Activated naive CD4-positive, alpha-beta T cell treated with anti-CD3 and anti-CD28 coated beads, Interleukin-2, amount 10 ng/mL, durations not matched to agents 7 days and 5 days (primary cell): ENCODE measurements at regions not wholly inside any gene's neighbourhood (a gene's known extent, or its start where the extent isn't known, plus 50 kb on each side); places are given as distances from the start of the nearest gene placed in this dataset.

ENCODE experiments used
- CTCF ChIA-PET: fragments of 350-600 bp; sonication (Branson Sonifier 250); formaldehyde crosslinking; loops from one replicate; lab custom pipeline; 2021; ENCODE audit warnings: antibody characterized with exemption; lab: Charles Lee
- DNase-seq: peaks from one replicate; pipeline ENCODE4 v3.0.0-alpha.2; 2020
- H3K27ac Mint-ChIP-seq: one replicate; pipeline ENCODE4 v1.8.0; 2021; ENCODE audit warnings: mild to moderate bottlenecking, moderate library complexity, mixed read lengths
- H3K27me3 Mint-ChIP-seq: one replicate; pipeline ENCODE4 v1.8.0; 2021; ENCODE audit warnings: mild to moderate bottlenecking, mixed read lengths
- H3K36me3 Mint-ChIP-seq: one replicate; pipeline ENCODE4 v1.8.0; 2021; ENCODE audit warnings: mixed read lengths
- H3K4me1 Mint-ChIP-seq: one replicate; pipeline ENCODE4 v1.8.0; 2021; ENCODE audit warnings: mixed read lengths
- H3K4me3 Mint-ChIP-seq: one replicate; pipeline ENCODE4 v1.8.0; 2021; ENCODE audit warnings: mild to moderate bottlenecking, moderate library complexity, mixed read lengths
- H3K9me3 Mint-ChIP-seq: one replicate; pipeline ENCODE4 v1.8.0; 2021; ENCODE audit warnings: mixed read lengths

DNA sequence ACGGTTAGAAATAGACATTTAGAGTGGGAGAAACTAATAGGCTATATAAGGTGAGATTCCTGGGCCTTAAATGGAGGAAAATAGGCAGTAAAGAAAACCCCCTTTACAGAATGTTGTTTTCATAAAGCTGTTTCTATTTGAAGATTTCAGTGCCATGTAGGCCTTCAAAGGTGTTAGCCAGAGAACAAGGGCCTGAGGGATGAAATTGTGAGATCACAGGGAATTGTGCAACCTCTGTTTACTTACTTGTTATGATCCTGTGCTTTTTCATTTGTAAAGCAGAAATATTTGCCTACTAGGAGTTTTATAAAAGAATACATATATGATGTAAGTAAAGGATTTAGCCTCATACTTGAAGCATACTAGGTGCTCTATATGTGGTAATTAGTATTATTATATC, 272.9 kb upstream of the ARX start:
- no peaks in the 10 kb centered on the region for H3K9me3 Mint-ChIP-seq
- no peak for DNase-seq
- CTCF ChIA-PET, result no interaction called here
- no peaks in the 10 kb centered on the region for H3K36me3 Mint-ChIP-seq
- H3K27me3 Mint-ChIP-seq, result no peaks in the 10 kb centered on the region
- no peaks in the 10 kb centered on the region for H3K4me1 Mint-ChIP-seq
- no peak overlapping the region for H3K27ac Mint-ChIP-seq
- no peak overlapping the region for H3K4me3 Mint-ChIP-seq

GRCh38 chrX:25287521-25287920, 271.8 kb upstream of the ARX start:
- Mint-ChIP-seq H3K4me1 (no peaks in the 10 kb centered on the region), H3K4me3 (no peak overlapping the region), H3K27ac (no peak overlapping the region), H3K36me3 (no peaks in the 10 kb centered on the region), H3K27me3 (no peaks in the 10 kb centered on the region), H3K9me3 (no peaks in the 10 kb centered on the region)
- CTCF ChIA-PET, result no interaction called here
- no peak for DNase-seq

- DNase-seq, result no peak
- Mint-ChIP-seq H3K4me3 (no peak overlapping the region), H3K9me3 (no peaks in the 10 kb centered on the region), H3K36me3 (no peaks in the 10 kb centered on the region), H3K27ac (no peak overlapping the region), H3K4me1 (no peaks in the 10 kb centered on the region), H3K27me3 (no peaks in the 10 kb centered on the region)
- CTCF ChIA-PET, result no interaction called here
Measured at GRCh38 chrX:25285598-25285997, 269.8 kb upstream of the ARX start.

DNA sequence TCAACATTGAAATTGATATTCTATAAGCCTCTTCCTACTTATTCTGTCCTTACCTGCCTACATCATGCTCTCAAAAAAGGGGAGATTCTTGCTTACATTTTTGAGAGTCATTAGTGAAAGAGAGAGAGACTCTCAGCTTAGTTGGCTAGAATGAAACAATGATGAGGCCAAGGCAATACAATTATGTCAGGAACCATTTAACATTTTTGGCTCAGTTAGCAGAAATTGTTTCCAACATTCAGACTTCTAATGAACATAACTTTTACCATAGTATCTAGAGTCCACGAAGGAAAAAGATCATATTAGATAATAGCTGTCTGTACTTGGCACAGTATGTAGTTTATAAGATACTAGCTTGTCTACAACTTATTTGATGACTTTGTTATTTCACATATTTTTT, 263.7 kb upstream of the ARX start:
- Mint-ChIP-seq H3K36me3 (no peaks in the 10 kb centered on the region), H3K27ac (no peak overlapping the region), H3K27me3 (no peaks in the 10 kb centered on the region), H3K4me3 (no peak overlapping the region), H3K4me1 (no peaks in the 10 kb centered on the region), H3K9me3 (no peaks in the 10 kb centered on the region)
- no peak for DNase-seq
- CTCF ChIA-PET, result no interaction called here

DNA sequence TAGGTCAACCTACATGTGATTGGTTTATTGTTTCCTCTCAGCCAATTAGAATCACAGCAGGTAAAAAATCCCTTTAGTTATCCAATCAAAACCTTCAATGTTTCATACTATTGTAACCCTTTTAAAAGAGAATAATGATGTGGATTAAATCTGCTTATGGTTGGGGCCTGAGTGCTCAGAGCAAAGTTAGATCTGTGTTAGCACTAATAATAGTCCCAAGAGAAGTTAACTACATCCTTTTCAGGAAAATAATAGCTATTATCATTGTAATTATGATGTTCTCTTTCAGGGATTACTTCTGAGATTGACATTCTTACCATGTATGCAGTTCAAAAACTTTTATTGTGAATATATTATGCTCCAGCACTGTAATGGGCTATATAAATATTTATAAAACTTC, 262.6 kb upstream of the ARX start:
- CTCF ChIA-PET, result no interaction called here
- Mint-ChIP-seq H3K4me1 (no peaks in the 10 kb centered on the region), H3K27ac (no peak overlapping the region), H3K27me3 (no peaks in the 10 kb centered on the region), H3K4me3 (no peak overlapping the region), H3K9me3 (no peaks in the 10 kb centered on the region), H3K36me3 (no peaks in the 10 kb centered on the region)
- no peak for DNase-seq

DNA sequence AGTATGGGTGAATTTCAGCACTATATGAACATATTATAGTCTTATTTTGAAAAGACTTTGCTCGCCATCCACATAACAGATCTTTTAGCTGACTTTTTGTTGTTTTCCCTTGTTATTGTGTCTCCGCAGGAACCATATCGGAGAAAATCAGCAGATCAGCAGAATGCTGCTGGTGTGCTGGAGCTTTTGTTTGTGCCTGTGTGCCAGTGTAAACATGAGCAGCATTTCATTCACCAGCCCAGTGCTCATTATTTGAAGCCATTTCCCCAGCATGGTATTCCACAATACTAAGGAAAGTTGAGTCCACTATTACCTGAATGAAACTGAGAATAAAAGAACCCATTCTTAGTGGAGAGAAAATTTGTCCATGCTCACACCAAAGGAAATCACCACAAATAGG, 261.8 kb upstream of the ARX start:
- Mint-ChIP-seq H3K27ac (no peak overlapping the region), H3K4me3 (no peak overlapping the region), H3K27me3 (no peaks in the 10 kb centered on the region), H3K4me1 (no peaks in the 10 kb centered on the region), H3K36me3 (no peaks in the 10 kb centered on the region), H3K9me3 (no peaks in the 10 kb centered on the region)
- CTCF ChIA-PET, result no interaction called here
- no peak for DNase-seq

DNA sequence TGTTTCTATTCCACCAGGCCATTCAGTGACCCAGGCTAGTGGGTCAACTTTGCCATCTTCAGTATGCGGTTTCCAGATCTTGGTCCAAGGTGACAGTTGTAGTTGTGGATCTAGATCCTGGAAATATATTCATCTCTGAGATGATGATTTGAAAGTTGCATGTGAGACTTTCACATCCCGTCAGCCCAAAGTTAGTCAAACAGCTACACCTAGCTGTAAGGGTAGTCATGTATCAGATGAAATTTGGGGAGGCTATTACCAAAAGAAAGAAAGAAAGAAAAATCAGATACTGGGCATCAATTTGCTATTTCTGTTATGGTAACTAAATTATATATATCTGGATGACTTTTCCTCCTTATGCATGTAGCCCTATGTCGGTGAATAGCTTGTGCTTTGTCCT, 259.4 kb upstream of the ARX start:
- CTCF ChIA-PET, result no interaction called here
- Mint-ChIP-seq H3K9me3 (no peaks in the 10 kb centered on the region), H3K36me3 (no peaks in the 10 kb centered on the region), H3K27me3 (no peaks in the 10 kb centered on the region), H3K27ac (no peak overlapping the region), H3K4me3 (no peak overlapping the region), H3K4me1 (no peaks in the 10 kb centered on the region)
- no peak for DNase-seq

- Mint-ChIP-seq H3K36me3 (no peaks in the 10 kb centered on the region), H3K27me3 (no peaks in the 10 kb centered on the region), H3K4me3 (no peak overlapping the region), H3K9me3 (no peaks in the 10 kb centered on the region), H3K4me1 (no peaks in the 10 kb centered on the region), H3K27ac (no peak overlapping the region)
- no peak for DNase-seq
- CTCF ChIA-PET, result no interaction called here
Measured at GRCh38 chrX:25241461-25241860, 225.7 kb upstream of the ARX start.

DNA sequence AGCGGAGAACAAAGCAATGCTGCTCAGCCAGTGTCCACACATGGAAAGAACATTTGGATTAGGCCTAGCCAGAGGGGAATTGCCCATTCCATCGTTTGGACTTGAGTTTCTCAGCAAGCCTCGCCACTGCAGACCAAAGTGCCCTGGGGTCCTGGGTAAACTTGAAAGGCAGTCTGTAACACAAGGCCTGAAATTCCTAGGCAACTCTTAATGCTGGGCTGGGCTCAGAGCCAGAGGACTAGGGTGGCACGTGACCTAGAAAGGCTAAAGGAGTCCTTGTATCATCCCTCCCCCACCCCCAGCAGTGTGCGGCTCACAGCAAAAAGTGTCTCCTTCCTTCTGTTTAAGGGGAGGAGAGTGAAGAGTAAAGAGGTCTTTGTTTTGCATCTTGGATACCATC, 210.4 kb upstream of the ARX start:
- Mint-ChIP-seq H3K4me3 (no peak overlapping the region), H3K9me3 (no peaks in the 10 kb centered on the region), H3K27me3 (no peaks in the 10 kb centered on the region), H3K36me3 (no peaks in the 10 kb centered on the region), H3K27ac (no peak overlapping the region), H3K4me1 (no peaks in the 10 kb centered on the region)
- DNase-seq, result no peak
- CTCF ChIA-PET, result no interaction called here

DNA sequence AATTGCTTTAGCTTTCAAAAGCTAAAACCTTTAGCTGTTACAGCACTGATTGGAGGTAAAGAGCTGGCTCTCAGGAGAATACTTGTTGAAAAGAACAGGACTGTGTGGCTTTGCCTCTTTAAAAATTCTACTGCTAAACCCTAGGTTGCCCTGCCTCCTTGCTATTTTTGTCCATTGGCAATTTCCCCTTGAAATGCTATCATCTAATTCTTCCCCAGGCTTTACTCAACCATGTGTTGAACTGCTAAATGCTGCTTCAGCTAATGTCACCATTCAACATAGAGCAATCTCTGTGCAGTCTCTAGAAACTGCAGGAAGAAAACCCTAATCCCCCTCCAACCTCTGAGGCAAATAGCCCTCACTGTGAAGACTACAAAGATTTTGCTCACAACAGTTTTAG, 203.7 kb upstream of the ARX start:
- H3K36me3 Mint-ChIP-seq, result no peaks in the 10 kb centered on the region
- no peaks in the 10 kb centered on the region for H3K27me3 Mint-ChIP-seq
- no peak for DNase-seq
- H3K9me3 Mint-ChIP-seq, result no peaks in the 10 kb centered on the region
- no peaks in the 10 kb centered on the region for H3K4me1 Mint-ChIP-seq
- no peak overlapping the region for H3K4me3 Mint-ChIP-seq
- no peak overlapping the region for H3K27ac Mint-ChIP-seq
- CTCF ChIA-PET, result no interaction called here

DNA sequence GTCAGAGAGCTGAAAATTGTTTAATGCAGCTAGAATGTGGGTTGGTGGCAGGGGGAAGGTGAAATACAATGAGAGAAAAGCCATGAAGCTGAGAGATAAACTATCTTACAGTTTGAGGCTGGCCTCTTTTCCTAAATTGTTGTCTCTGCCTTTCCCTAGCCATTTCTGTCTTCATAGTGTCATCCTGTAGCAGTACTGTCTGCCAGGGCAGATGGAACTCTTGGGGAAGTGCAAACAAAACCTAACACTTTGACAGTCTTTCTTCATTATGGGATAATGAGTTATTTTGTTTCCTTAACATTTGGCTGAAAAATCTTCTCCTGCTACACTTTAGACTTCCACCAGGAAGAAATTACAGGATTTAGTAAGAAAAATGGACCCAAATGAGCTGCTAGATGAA, 197.8 kb upstream of the ARX start:
- Mint-ChIP-seq H3K36me3 (no peaks in the 10 kb centered on the region), H3K27ac (no peak overlapping the region), H3K9me3 (no peaks in the 10 kb centered on the region), H3K4me1 (no peaks in the 10 kb centered on the region), H3K27me3 (no peaks in the 10 kb centered on the region), H3K4me3 (no peak overlapping the region)
- CTCF ChIA-PET, result no interaction called here
- DNase-seq, result no peak

DNA sequence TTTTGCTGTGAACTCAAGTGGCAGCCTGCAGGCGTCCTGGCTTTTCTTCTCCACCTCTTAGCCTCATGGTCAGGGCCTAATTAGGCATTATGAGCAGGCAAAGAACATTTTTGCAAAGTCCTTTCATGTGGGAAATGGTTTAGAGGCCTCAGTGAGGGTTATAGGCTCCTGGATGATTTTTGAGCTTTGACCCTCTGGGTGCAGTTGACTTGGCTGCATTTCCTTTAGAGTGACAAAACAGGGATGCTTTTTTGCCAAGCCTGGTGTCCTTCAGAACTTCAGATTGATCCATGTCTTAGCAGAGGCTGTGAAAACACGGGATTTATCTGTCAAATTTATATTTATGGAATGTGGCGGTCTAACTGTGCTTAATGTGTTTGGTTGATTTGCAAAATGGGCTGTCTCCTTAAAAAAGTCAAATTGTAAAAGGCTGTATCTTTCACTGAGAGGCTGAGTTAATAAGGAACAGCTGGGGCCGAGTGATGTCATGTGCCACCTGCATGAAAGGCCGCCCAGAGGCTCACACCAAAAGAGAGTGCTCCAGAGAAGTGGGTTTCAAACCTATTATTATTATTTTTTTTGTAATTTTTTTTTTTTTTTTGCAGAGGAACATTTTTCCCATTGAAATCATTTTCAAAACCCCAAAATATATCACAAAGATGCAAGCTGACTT, 192.2 kb upstream of the ARX start:
- Mint-ChIP-seq H3K27ac (no peak overlapping the region), H3K4me1 (no peaks in the 10 kb centered on the region), H3K36me3 (no peaks in the 10 kb centered on the region), H3K9me3 (no peaks in the 10 kb centered on the region), H3K4me3 (no peak overlapping the region), H3K27me3 (no peaks in the 10 kb centered on the region)
- no peak for DNase-seq
- CTCF ChIA-PET, result no interaction called here

- no peak for DNase-seq
- Mint-ChIP-seq H3K27ac (no peak overlapping the region), H3K27me3 (no peaks in the 10 kb centered on the region), H3K36me3 (no peaks in the 10 kb centered on the region), H3K9me3 (no peaks in the 10 kb centered on the region), H3K4me3 (no peak overlapping the region), H3K4me1 (no peaks in the 10 kb centered on the region)
- CTCF ChIA-PET, result no interaction called here
Measured at GRCh38 chrX:25206778-25207177, 191.0 kb upstream of the ARX start.

- Mint-ChIP-seq H3K27me3 (no peaks in the 10 kb centered on the region), H3K27ac (no peak overlapping the region), H3K36me3 (no peaks in the 10 kb centered on the region), H3K4me3 (no peak overlapping the region), H3K4me1 (no peaks in the 10 kb centered on the region), H3K9me3 (no peaks in the 10 kb centered on the region)
- DNase-seq, result no peak
- CTCF ChIA-PET, result no interaction called here
Measured at GRCh38 chrX:25204182-25204581, 188.4 kb upstream of the ARX start.

DNA sequence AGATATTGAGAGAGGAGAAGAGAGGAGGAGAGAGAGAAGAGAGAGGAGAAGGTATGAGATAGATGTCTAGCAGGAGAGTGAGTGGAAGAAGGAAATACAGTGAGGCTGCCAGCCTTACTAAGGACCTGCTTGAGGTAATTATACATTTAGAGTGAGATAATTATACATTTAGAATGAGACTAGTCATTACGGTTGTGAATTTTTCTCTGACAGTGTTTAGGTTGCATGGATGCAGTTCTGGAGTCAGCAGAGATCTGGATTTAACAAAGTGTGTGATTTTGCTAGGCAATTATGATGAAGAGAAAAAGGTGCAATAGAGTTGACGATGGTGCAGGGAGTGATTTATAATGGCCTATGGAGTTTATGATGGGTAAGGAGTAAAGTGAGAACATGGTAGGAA, 187.1 kb upstream of the ARX start:
- H3K9me3 Mint-ChIP-seq, result no peaks in the 10 kb centered on the region
- no peaks in the 10 kb centered on the region for H3K4me1 Mint-ChIP-seq
- no peak overlapping the region for H3K27ac Mint-ChIP-seq
- H3K27me3 Mint-ChIP-seq, result no peaks in the 10 kb centered on the region
- CTCF ChIA-PET, result no interaction called here
- H3K4me3 Mint-ChIP-seq, result no peak overlapping the region
- DNase-seq, result no peak
- H3K36me3 Mint-ChIP-seq, result no peaks in the 10 kb centered on the region

- CTCF ChIA-PET, result no interaction called here
- DNase-seq, result no peak
- H3K36me3 Mint-ChIP-seq, result no peaks in the 10 kb centered on the region
- H3K4me3 Mint-ChIP-seq, result no peak overlapping the region
- H3K9me3 Mint-ChIP-seq, result no peaks in the 10 kb centered on the region
- no peaks in the 10 kb centered on the region for H3K4me1 Mint-ChIP-seq
- no peaks in the 10 kb centered on the region for H3K27me3 Mint-ChIP-seq
- H3K27ac Mint-ChIP-seq, result no peak overlapping the region
Measured at GRCh38 chrX:25198891-25199290, 183.1 kb upstream of the ARX start.
